ENCODE measurements at regions not wholly inside any gene's neighbourhood (a gene's known extent, or its start where the extent isn't known, plus 50 kb on each side); places are given as distances from the start of the nearest gene placed in this dataset.

GRCh38 chr2:88950010-88950409 lies 258.5 kb downstream of the RPIA start:
- peaks cover 66% of the 10 kb centered on the region for H3K27me3 ChIP-seq (ENCODE audit: low read length)
- TF ChIP-seq EZH2 (IDR thresholded peaks at IDR 0.05; ENCODE audit: low read length, unreplicated experiment) (no peak), EZH2phosphoT487 (IDR thresholded peaks at IDR 0.05; ENCODE audit: borderline replicate concordance, low read length) (no peak)
- TF ChIP-seq, protein P1, sequence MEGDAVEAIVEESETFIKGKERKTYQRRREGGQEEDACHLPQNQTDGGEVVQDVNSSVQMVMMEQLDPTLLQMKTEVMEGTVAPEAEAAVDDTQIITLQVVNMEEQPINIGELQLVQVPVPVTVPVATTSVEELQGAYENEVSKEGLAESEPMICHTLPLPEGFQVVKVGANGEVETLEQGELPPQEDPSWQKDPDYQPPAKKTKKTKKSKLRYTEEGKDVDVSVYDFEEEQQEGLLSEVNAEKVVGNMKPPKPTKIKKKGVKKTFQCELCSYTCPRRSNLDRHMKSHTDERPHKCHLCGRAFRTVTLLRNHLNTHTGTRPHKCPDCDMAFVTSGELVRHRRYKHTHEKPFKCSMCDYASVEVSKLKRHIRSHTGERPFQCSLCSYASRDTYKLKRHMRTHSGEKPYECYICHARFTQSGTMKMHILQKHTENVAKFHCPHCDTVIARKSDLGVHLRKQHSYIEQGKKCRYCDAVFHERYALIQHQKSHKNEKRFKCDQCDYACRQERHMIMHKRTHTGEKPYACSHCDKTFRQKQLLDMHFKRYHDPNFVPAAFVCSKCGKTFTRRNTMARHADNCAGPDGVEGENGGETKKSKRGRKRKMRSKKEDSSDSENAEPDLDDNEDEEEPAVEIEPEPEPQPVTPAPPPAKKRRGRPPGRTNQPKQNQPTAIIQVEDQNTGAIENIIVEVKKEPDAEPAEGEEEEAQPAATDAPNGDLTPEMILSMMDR (conservative IDR thresholded peaks at IDR 0.05; ENCODE audit: low read depth, low read length): peak; percentile 66
- H3K4me2 ChIP-seq (ENCODE audit: low read length): no peak overlapping the region
- BruUV-seq (replicated peaks): no TSS peak
- H3K9me2 ChIP-seq (replicated peaks; ENCODE audit: low read length): no peaks in the 10 kb centered on the region
- ATAC-seq: peak; percentile 42; the same call in 1 of the 2 replicates
- H3K4me3 ChIP-seq (ENCODE audit: low read length): no peak overlapping the region
- no peak overlapping the region for H3K9ac ChIP-seq (ENCODE audit: low read length)
- no peak overlapping the region for H3K27ac ChIP-seq (ENCODE audit: low read length)
- no peaks in the 10 kb centered on the region for H3K4me1 ChIP-seq (ENCODE audit: insufficient read depth, low read length)
- H3K9me3 ChIP-seq (ENCODE audit: low read length): no peaks in the 10 kb centered on the region
- H3K36me3 ChIP-seq (ENCODE audit: low read depth, low read length): no peaks in the 10 kb centered on the region
- no peaks in the 10 kb centered on the region for H3K79me2 ChIP-seq (ENCODE audit: low read length)
- no peak overlapping the region for H2AFZ ChIP-seq (ENCODE audit: low read length)
- H3F3A ChIP-seq (ENCODE audit: low read length, unreplicated experiment): no peaks in the 10 kb centered on the region
- ChIA-PET CTCF (no interaction called here), POLR2A (ENCODE audit: unreplicated experiment) (no interaction called here)
- intact Hi-C loops (cut with micrococcal nuclease): no loop called here
- peak; percentile 45 for DNase-seq
- H4K20me1 ChIP-seq (ENCODE audit: low read length): no peaks in the 10 kb centered on the region

- peaks cover 56% of the 10 kb centered on the region for H3K27me3 ChIP-seq (ENCODE audit: low read length)
- no TSS peak for BruUV-seq (replicated peaks)
- no peaks in the 10 kb centered on the region for H4K20me1 ChIP-seq (ENCODE audit: low read length)
- no peak for DNase-seq
- H3K9me2 ChIP-seq (replicated peaks; ENCODE audit: low read length): no peaks in the 10 kb centered on the region
- intact Hi-C loops (cut with micrococcal nuclease): no loop called here
- H3K4me1 ChIP-seq (ENCODE audit: insufficient read depth, low read length): 0 out of 2 replicates have a peak, but pooled peaks cover 5% of the 10 kb centered on the region
- H3K79me2 ChIP-seq (ENCODE audit: low read length): no peaks in the 10 kb centered on the region
- no peak overlapping the region for H3K9ac ChIP-seq (ENCODE audit: low read length)
- H3K27ac ChIP-seq (ENCODE audit: low read length): no peak overlapping the region
- no peak for TF ChIP-seq EZH2phosphoT487 (IDR thresholded peaks at IDR 0.05; ENCODE audit: borderline replicate concordance, low read length)
- no peak for TF ChIP-seq EZH2 (IDR thresholded peaks at IDR 0.05; ENCODE audit: low read length, unreplicated experiment)
- TF ChIP-seq, protein P1 (conservative IDR thresholded peaks at IDR 0.05; ENCODE audit: low read depth, low read length): no peak
- POLR2A ChIA-PET (ENCODE audit: unreplicated experiment): no interaction called here
- CTCF ChIA-PET: no interaction called here
- ATAC-seq: no peak
- no peak overlapping the region for H2AFZ ChIP-seq (ENCODE audit: low read length)
- no peak overlapping the region for H3K4me2 ChIP-seq (ENCODE audit: low read length)
- no peaks in the 10 kb centered on the region for H3F3A ChIP-seq (ENCODE audit: low read length, unreplicated experiment)
- H3K36me3 ChIP-seq (ENCODE audit: low read depth, low read length): no peaks in the 10 kb centered on the region
- no peak overlapping the region for H3K4me3 ChIP-seq (ENCODE audit: low read length)
- no peaks in the 10 kb centered on the region for H3K9me3 ChIP-seq (ENCODE audit: low read length)
Observed at GRCh38 chr2:88955607-88956006, 264.1 kb downstream of the RPIA start.

DNA sequence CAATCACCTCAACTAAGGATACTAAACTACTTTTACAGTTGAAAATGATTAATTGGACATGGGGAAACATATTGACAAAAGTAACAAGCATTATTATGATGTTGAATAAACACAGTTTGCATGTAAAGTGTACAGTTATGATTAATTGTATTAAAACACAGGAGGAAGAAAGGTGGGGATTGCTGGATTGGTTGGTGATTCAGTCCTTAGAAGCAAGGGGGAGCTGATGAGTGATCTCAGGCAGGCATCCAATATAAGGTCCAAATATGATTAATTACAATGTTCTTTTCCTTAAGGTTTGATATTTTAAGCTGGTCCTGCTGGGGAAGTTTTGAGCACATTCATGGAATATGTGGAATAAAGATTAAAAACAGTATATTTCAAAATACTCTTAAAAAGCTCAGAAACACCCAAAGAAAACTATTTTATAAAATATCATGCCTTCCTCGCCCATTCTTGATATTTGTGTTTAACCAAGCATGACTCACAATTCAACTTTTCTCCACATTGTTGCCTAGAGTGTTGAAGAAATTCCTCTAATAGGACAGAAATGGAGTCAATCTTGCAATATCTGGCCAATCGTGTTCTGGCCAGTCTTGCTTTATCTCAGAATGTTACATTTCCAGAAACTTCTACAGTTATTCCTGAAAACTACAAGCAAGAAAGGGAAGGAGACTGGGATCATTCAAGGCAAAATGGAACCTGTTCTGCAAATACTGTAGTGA lies 268.2 kb downstream of the RPIA start:
- no TSS peak for BruUV-seq (replicated peaks)
- H3K4me3 ChIP-seq (ENCODE audit: low read length): no peak overlapping the region
- no peaks in the 10 kb centered on the region for H3K9me3 ChIP-seq (ENCODE audit: low read length)
- no peak overlapping the region for H2AFZ ChIP-seq (ENCODE audit: low read length)
- intact Hi-C loops (cut with micrococcal nuclease): no loop called here
- no peak overlapping the region for H3K4me2 ChIP-seq (ENCODE audit: low read length)
- 0 out of 2 replicates have a peak, but pooled peaks cover 5% of the 10 kb centered on the region for H3K4me1 ChIP-seq (ENCODE audit: insufficient read depth, low read length)
- ATAC-seq (no peak), DNase-seq (peak; percentile 20)
- no peaks in the 10 kb centered on the region for H3F3A ChIP-seq (ENCODE audit: low read length, unreplicated experiment)
- POLR2A ChIA-PET (ENCODE audit: unreplicated experiment): interaction anchor here (0.7 kb wide), 1 partner anchor 17 kb away, joined by 3 read pairs; no protein-coding TSS in a partner anchor
- H3K79me2 ChIP-seq (ENCODE audit: low read length): no peaks in the 10 kb centered on the region
- H3K9me2 ChIP-seq (replicated peaks; ENCODE audit: low read length): no peaks in the 10 kb centered on the region
- TF ChIP-seq, protein P1 (conservative IDR thresholded peaks at IDR 0.05; ENCODE audit: low read depth, low read length): peak; percentile 42
- no peak for TF ChIP-seq EZH2phosphoT487 (IDR thresholded peaks at IDR 0.05; ENCODE audit: borderline replicate concordance, low read length)
- no peaks in the 10 kb centered on the region for H4K20me1 ChIP-seq (ENCODE audit: low read length)
- H3K27me3 ChIP-seq (ENCODE audit: low read length): peaks cover 23% of the 10 kb centered on the region
- H3K36me3 ChIP-seq (ENCODE audit: low read depth, low read length): no peaks in the 10 kb centered on the region
- CTCF ChIA-PET: interaction anchor here (0.6 kb wide), 1 partner anchor 56 kb away, joined by 3 read pairs; no protein-coding TSS in a partner anchor
- no peak overlapping the region for H3K9ac ChIP-seq (ENCODE audit: low read length)
- no peak overlapping the region for H3K27ac ChIP-seq (ENCODE audit: low read length)
